GM12872 (cell line): ENCODE measurements at regions not wholly inside any gene's neighbourhood (a gene's known extent, or its start where the extent isn't known, plus 50 kb on each side); places are given as distances from the start of the nearest gene placed in this dataset.

Source experiments
- CTCF ChIP-seq: IDR thresholded peaks from 3 replicates; pipeline ENCODE4 v1.5.1; 2011; ENCODE audit warnings: low read depth, mild to moderate bottlenecking, low read length, moderate library complexity; ENCODE audit not compliant: insufficient read depth

GRCh38 chr20:39534846-39535245, 572.7 kb downstream of the DHX35 start:
- TF ChIP-seq CTCF, result no peak

- no peak for TF ChIP-seq CTCF
Measured at GRCh38 chr20:39533858-39534257, 571.7 kb downstream of the DHX35 start.

- TF ChIP-seq CTCF, result no peak
Measured at GRCh38 chr20:39532205-39532604, 570.1 kb downstream of the DHX35 start.

- TF ChIP-seq CTCF, result no peak
Measured at GRCh38 chr20:39528436-39528835, 566.3 kb downstream of the DHX35 start.

- TF ChIP-seq CTCF, result no peak
Measured at GRCh38 chr20:39524371-39524911, 562.3 kb downstream of the DHX35 start.

GRCh38 chr20:39523405-39523804, 561.3 kb downstream of the DHX35 start:
- TF ChIP-seq CTCF, result no peak

GRCh38 chr20:39518654-39519053, 556.5 kb downstream of the DHX35 start:
- TF ChIP-seq CTCF, result no peak
